HG02938 (cell line): ENCODE measurements at regions not wholly inside any gene's neighbourhood (a gene's known extent, or its start where the extent isn't known, plus 50 kb on each side); places are given as distances from the start of the nearest gene placed in this dataset.

Source experiments
- ATAC-seq: cut with Tn5 transposase; IDR thresholded peaks from one replicate; pipeline ENCODE4 v1.9.1; 2021; ENCODE audit warnings: mild to moderate bottlenecking, moderate library complexity; ENCODE audit not compliant: unreplicated experiment

- no peak for ATAC-seq
Measured at GRCh38 chr5:30626557-30626956, 566.9 kb upstream of the CDH6 start.

GRCh38 chr5:30620481-30621085 lies 572.9 kb upstream of the CDH6 start:
- no peak for ATAC-seq

GRCh38 chr5:30608501-30608900 lies 585.0 kb upstream of the CDH6 start:
- no peak for ATAC-seq

- ATAC-seq, result no peak
Measured at GRCh38 chr5:30607301-30607894, 586.1 kb upstream of the CDH6 start.

GRCh38 chr5:30605693-30606268 lies 587.7 kb upstream of the CDH6 start:
- no peak for ATAC-seq

GRCh38 chr5:30604648-30605262 lies 588.7 kb upstream of the CDH6 start:
- ATAC-seq, result no peak

- ATAC-seq, result no peak
Measured at GRCh38 chr5:30600892-30601291, 592.6 kb upstream of the CDH6 start.

GRCh38 chr5:30596495-30597064 lies 596.9 kb upstream of the CDH6 start:
- ATAC-seq, result no peak

GRCh38 chr5:30594331-30594730 lies 599.2 kb upstream of the CDH6 start:
- ATAC-seq, result no peak

GRCh38 chr5:30592833-30593232 lies 600.7 kb upstream of the CDH6 start:
- ATAC-seq, result no peak

- no peak for ATAC-seq
Measured at GRCh38 chr5:30581198-30581935, 612.1 kb upstream of the CDH6 start.

DNA sequence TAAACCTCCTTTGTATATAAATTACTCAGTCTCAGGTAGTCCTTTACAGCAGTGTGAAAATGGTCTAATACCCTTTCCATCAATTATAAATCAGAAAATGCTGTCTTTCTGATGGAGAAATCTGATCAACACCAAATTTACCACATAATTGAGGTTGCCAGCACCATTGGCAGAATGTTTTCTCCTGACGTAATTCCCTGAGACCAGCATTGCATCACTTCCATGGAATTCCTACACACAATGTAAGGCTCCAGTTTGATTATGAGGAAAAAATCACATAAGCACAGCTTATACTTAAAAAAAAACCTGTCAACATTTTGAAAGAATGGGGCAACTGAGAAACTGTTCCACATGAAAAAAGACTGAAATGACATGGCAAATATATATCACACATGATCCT lies 618.7 kb upstream of the CDH6 start:
- no peak for ATAC-seq

DNA sequence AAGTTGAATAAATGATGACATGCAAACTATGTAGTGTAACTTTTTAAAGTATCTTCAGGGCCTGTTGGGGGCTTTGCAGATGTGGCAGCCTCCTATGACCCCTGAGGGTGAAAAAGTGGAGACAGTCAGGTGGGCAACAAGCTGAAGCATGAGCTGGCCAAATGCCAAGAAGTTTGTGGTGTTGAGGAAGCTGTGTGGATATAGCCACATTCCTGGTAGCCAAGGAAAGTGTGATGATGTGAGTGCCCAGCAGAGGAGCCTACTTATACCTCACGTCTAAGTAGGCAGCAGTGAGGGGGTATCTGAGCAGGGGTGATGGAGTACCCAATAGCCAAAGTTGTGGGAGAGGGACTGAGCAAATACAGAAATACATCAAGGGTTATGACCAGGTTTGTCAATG lies 621.2 kb upstream of the CDH6 start:
- no peak for ATAC-seq

DNA sequence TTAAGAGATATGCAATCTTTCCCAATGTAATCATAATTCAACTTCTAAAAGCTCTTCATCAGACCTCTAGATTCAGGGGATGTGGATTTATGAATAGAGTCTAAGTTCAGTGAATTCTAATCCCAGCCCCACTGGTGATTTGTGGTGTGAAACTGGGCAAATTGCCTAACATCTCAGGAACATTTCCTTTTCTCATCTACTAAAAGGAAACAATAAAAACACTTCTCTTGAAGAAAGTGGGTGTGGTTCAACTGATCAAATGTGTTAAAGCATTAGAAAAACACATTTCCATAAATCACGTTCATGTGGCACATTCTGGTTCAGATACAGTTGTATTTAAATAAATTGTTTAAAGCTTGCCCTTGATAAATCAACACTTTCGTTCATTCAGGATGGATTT lies 631.7 kb upstream of the CDH6 start:
- ATAC-seq, result no peak

DNA sequence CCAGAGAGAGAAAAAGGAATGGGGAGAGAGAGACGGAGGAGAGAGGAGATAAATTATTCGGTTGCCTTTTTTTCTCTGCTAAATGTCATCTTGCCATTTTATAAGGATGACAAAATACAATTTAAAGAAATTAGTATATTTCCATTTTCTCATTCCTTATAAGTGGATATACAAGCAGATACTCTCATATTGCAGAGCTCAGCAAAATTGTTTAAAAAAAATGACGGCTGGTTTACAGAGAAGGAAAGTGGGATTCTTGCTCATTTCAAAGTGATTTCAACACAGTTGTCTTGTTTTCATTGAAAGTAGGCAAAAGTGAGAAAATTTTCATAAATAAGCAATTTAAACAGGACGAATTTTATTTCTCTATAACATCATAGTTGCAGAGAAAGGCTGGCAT lies 641.9 kb upstream of the CDH6 start:
- ATAC-seq, result no peak

DNA sequence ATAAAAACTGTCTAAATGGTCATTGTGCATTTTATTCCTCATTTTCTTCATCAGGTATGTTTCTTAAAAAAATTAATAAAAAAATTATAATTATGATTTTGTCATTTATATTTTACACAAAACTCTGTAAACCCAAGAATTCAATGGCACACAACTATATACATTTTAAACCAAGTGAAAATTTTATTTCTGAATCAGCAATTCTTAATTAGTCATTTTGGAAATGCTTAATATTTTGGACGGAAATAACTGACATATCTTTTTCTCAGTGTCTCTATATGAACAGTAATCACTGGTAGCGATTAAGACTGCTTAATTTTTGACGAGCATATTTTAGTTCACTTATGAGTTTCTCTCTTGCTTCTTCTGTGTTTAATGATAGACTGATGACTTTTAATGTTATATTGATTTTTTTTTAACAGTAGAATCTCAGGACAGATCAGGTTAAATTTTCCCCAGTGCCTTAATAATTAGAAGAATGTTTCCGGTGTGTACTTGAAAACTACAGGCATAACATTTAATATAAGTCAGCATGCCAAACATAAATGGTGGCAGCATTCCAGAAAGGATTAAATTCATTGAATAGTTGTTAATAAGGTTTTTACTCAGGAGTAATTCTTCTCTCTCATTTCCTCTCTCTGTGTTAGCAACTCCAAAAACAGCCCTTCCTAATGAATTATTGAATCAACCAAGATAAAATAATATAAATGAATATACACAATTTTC lies 644.7 kb upstream of the CDH6 start:
- no peak for ATAC-seq

GRCh38 chr5:30540150-30540549 lies 653.3 kb upstream of the CDH6 start:
- ATAC-seq, result no peak

- no peak for ATAC-seq
Measured at GRCh38 chr5:30539004-30539634, 654.4 kb upstream of the CDH6 start.

GRCh38 chr5:30525353-30525752 lies 668.1 kb upstream of the CDH6 start:
- ATAC-seq, result no peak

- no peak for ATAC-seq
Measured at GRCh38 chr5:30524428-30524827, 669.1 kb upstream of the CDH6 start.
